SK-N-SH (cell line): ENCODE measurements at regions not wholly inside any gene's neighbourhood (a gene's known extent, or its start where the extent isn't known, plus 50 kb on each side); places are given as distances from the start of the nearest gene placed in this dataset.

Source experiments
- CTCF ChIA-PET: fragments of 300-600, 350-600 bp; formaldehyde crosslinking; extraction: SDS; loops from one replicate; lab custom pipeline; 2021; lab: Yijun Ruan, JAX
- POLR2A ChIA-PET: fragments of 350-600 bp; sonication (Branson Sonifier 250); formaldehyde crosslinking; extraction: SDS; loops from one replicate; lab custom pipeline; 2020; ENCODE audit warnings: antibody characterized with exemption, inconsistent platforms; lab: Yijun Ruan, JAX
- DNase-seq: peaks from one replicate; pipeline ENCODE4 v3.0.0; 2012
- H2AFZ ChIP-seq: fragments of 200-600 bp; sonication (generic); 2 replicates; pipeline ENCODE4 v1.8.1; 2016; ENCODE audit warnings: antibody characterized with exemption, mild to moderate bottlenecking, low read depth
- H3F3A ChIP-seq: fragments of 200-600 bp; sonication (generic); replicated peaks from 2 replicates; pipeline ENCODE3; 2016; ENCODE audit warnings: antibody characterized with exemption, mild to moderate bottlenecking; ENCODE audit not compliant: insufficient read depth
- H3K27ac ChIP-seq, 2 experiments: fragments of 200-500 bp in 1 of 2; fragments of 200-600 bp in 1 of 2; sonication (Bioruptor generic) in 1 of 2; sonication (generic), shearing (Covaris generic) in 1 of 2; 2 replicates each; pipeline versions ENCODE4 v1.5.1 to v1.6.1; 2014 to 2016; ENCODE audit warnings: low read depth in 2 of 2, inconsistent platforms in 1 of 2, low read length in 1 of 2, mild to moderate bottlenecking in 1 of 2, mixed read lengths in 1 of 2
- H3K27me3 ChIP-seq: fragments of 200-600 bp; sonication (generic), shearing (Covaris generic); 2 replicates; pipeline ENCODE4 v1.6.1; 2016; ENCODE audit warnings: mixed run types; ENCODE audit not compliant: insufficient read depth
- H3K36me3 ChIP-seq, 2 experiments: fragments of 200-500 bp in 1 of 2; fragments of 200-600 bp in 1 of 2; sonication (Bioruptor generic) in 1 of 2; sonication (generic) in 1 of 2; replicated peaks in 1 of 2; 2 replicates each; pipeline versions ENCODE3 to v1.5.1; 2014 to 2016; ENCODE audit warnings: low read length in 1 of 2, mild to moderate bottlenecking in 1 of 2; ENCODE audit not compliant: insufficient read depth in 2 of 2, control insufficient read depth in 1 of 2
- H3K4me1 ChIP-seq, 2 experiments: fragments of 200-500 bp in 1 of 2; fragments of 200-600 bp in 1 of 2; sonication (Bioruptor generic) in 1 of 2; sonication (generic), shearing (Covaris generic) in 1 of 2; 2 replicates each; pipeline versions ENCODE4 v1.5.1 to v1.6.1; 2014 to 2016; ENCODE audit warnings: low read depth in 1 of 2, low read length in 1 of 2, mixed run types in 1 of 2; ENCODE audit not compliant: insufficient read depth in 2 of 2, control insufficient read depth in 1 of 2
- H3K4me2 ChIP-seq: fragments of 200-600 bp; sonication (generic), shearing (Covaris generic); 2 replicates; pipeline ENCODE4 v1.6.1; 2017; ENCODE audit warnings: mixed run types
- H3K4me3 ChIP-seq, 2 experiments: fragments of 200-500 bp in 1 of 2; fragments of 200-600 bp in 1 of 2; sonication (Bioruptor generic) in 1 of 2; sonication (generic), shearing (Covaris generic) in 1 of 2; 2 replicates each; pipeline versions ENCODE4 v1.5.1 to v1.8.1; 2014 to 2016; ENCODE audit warnings: low read depth in 2 of 2, inconsistent platforms in 1 of 2, low read length in 1 of 2, mild to moderate bottlenecking in 1 of 2, mixed read lengths in 1 of 2, moderate library complexity in 1 of 2
- H3K79me2 ChIP-seq: fragments of 200-600 bp; sonication (generic); 2 replicates; pipeline ENCODE4 v1.8.1; 2017; ENCODE audit warnings: mild to moderate bottlenecking; ENCODE audit not compliant: insufficient read depth
- H3K9ac ChIP-seq: fragments of 200-600 bp; sonication (generic); 2 replicates; pipeline ENCODE4 v1.6.1; 2017; ENCODE audit warnings: mixed run types
- H3K9me2 ChIP-seq: fragments of 200-600 bp; sonication (generic); 2 replicates; pipeline ENCODE4 v1.6.1; 2017; ENCODE audit warnings: mixed run types
- H3K9me3 ChIP-seq: fragments of 200-600 bp; sonication (generic); 2 replicates; pipeline ENCODE4 v1.6.1; 2017; ENCODE audit warnings: mixed run types, mild to moderate bottlenecking, moderate library complexity
- H4K20me1 ChIP-seq: fragments of 200-600 bp; sonication (generic); 2 replicates; pipeline ENCODE4 v1.6.1; 2017; ENCODE audit warnings: mild to moderate bottlenecking, mixed run types; ENCODE audit not compliant: insufficient read depth
- FOXJ3 ChIP-seq: sonication (generic); formaldehyde crosslinking; IDR thresholded peaks from 2 replicates; pipeline ENCODE4 v1.5.1; 2020; ENCODE audit warnings: mild to moderate bottlenecking, missing genetic modification reagents
- FOXM1 ChIP-seq: IDR thresholded peaks from 2 replicates; pipeline ENCODE4 v1.4.0; 2012; ENCODE audit warnings: low read depth, mild to moderate bottlenecking
- GABPA ChIP-seq: IDR thresholded peaks from 2 replicates; pipeline ENCODE4 v1.4.0; 2012; ENCODE audit warnings: low read depth, mild to moderate bottlenecking
- MXI1 ChIP-seq: IDR thresholded peaks from 2 replicates; pipeline ENCODE4 v1.6.1; 2012; ENCODE audit warnings: mild to moderate bottlenecking, low read depth, low read length, improper control_type of control experiment
- NFIC ChIP-seq: IDR thresholded peaks from 2 replicates; pipeline ENCODE4 v1.4.0; 2012; ENCODE audit warnings: borderline replicate concordance
- NRF1 ChIP-seq: IDR thresholded peaks from 2 replicates; pipeline ENCODE4 v1.6.1; 2012; ENCODE audit warnings: low read depth, mild to moderate bottlenecking, low read length
- POLR2AphosphoS5 ChIP-seq: IDR thresholded peaks from 2 replicates; pipeline ENCODE4 v1.6.1; 2012; ENCODE audit warnings: low read depth, low read length
- RAD21 ChIP-seq: IDR thresholded peaks from 2 replicates; pipeline ENCODE4 v1.6.1; 2012; ENCODE audit warnings: mild to moderate bottlenecking, low read length
- RCOR1 ChIP-seq: fragments of 150-350 bp; IDR thresholded peaks from 2 replicates; pipeline ENCODE4 v1.6.1; 2017; ENCODE audit warnings: antibody characterized with exemption, low read length
- RXRA ChIP-seq: IDR thresholded peaks from 2 replicates; pipeline ENCODE4 v1.4.0; 2012; ENCODE audit warnings: low read depth, mild to moderate bottlenecking, borderline replicate concordance
- SIN3A ChIP-seq: IDR thresholded peaks from 2 replicates; pipeline ENCODE4 v1.6.1; 2012; ENCODE audit warnings: low read depth, mild to moderate bottlenecking, low read length, moderate library complexity, borderline replicate concordance
- SMC3 ChIP-seq: IDR thresholded peaks from 2 replicates; pipeline ENCODE4 v1.6.1; 2012; ENCODE audit warnings: low read depth, low read length, improper control_type of control experiment
- TAF1 ChIP-seq: IDR thresholded peaks from 2 replicates; pipeline ENCODE4 v1.6.1; 2012; ENCODE audit warnings: low read depth, mild to moderate bottlenecking, low read length, moderate library complexity, borderline replicate concordance
- TCF12 ChIP-seq: IDR thresholded peaks from 2 replicates; pipeline ENCODE4 v1.4.0; 2012
- TEAD4 ChIP-seq: IDR thresholded peaks from 2 replicates; pipeline ENCODE4 v1.4.0; 2012; ENCODE audit warnings: mild to moderate bottlenecking, borderline replicate concordance; ENCODE audit not compliant: insufficient read depth
- YY1 ChIP-seq: IDR thresholded peaks from 2 replicates; pipeline ENCODE4 v1.4.0; 2012; ENCODE audit warnings: low read depth, mild to moderate bottlenecking
- WGBS: methylation state at CpG from one replicate; pipeline ENCODE4 v1.1.6; 2017; ENCODE audit warnings: low lambda C conversion rate; 5-methylcytosine and 5-hydroxymethylcytosine counted together
- TF ChIP-seq, protein P1 (sequence below): IDR thresholded peaks from 2 replicates; pipeline ENCODE4 v1.4.0; 2012; ENCODE audit warnings: low read depth, borderline replicate concordance
- TF ChIP-seq, protein P2 (sequence below): fragments of 150-350 bp; IDR thresholded peaks from 2 replicates; pipeline ENCODE4 v1.6.1; 2017; ENCODE audit warnings: antibody characterized with exemption, low read length, low read depth, borderline replicate concordance
- TF ChIP-seq, protein P3 (sequence below): IDR thresholded peaks from 2 replicates; pipeline ENCODE4 v1.4.0; 2012; ENCODE audit warnings: low read depth
- TF ChIP-seq, protein P4 (sequence below): fragments of 150-350 bp; IDR thresholded peaks from 2 replicates; pipeline ENCODE4 v1.6.1; 2016; ENCODE audit warnings: mild to moderate bottlenecking, low read depth, low read length
- TF ChIP-seq, protein P5 (sequence below): fragments of 200-600 bp; sonication (generic); IDR thresholded peaks from 2 replicates; pipeline ENCODE4 v1.6.1; 2017; ENCODE audit warnings: antibody characterized with exemption, mild to moderate bottlenecking, moderate library complexity

DNA sequence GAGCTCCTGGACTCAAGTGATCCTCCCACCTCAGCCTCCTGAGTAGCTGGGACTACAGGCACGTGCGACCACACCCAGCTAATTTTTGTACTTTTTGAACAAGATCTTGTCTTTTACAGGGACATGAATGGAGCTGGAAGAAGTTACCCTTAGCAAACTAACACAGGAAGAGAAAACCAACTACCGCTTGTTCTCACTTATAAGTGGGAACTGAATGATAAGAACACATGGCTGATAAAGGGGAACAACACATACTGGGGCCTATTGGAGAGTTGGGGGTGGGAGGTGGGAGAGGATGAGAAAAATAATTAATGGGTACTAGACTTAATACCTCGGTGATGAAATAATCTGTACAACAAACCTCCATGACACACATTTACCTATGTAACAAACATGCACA, 70.9 kb upstream of the INHBA start:
- no peak for TF ChIP-seq MXI1
- TF ChIP-seq FOXJ3 (CRISPR knock-in tag) = no peak
- TF ChIP-seq NFIC = no peak
- TF ChIP-seq, protein P1, sequence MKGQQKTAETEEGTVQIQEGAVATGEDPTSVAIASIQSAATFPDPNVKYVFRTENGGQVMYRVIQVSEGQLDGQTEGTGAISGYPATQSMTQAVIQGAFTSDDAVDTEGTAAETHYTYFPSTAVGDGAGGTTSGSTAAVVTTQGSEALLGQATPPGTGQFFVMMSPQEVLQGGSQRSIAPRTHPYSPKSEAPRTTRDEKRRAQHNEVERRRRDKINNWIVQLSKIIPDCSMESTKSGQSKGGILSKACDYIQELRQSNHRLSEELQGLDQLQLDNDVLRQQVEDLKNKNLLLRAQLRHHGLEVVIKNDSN = no peak
- TF ChIP-seq RXRA = no peak
- TF ChIP-seq, protein P2, sequence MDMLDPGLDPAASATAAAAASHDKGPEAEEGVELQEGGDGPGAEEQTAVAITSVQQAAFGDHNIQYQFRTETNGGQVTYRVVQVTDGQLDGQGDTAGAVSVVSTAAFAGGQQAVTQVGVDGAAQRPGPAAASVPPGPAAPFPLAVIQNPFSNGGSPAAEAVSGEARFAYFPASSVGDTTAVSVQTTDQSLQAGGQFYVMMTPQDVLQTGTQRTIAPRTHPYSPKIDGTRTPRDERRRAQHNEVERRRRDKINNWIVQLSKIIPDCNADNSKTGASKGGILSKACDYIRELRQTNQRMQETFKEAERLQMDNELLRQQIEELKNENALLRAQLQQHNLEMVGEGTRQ = no peak
- no peak for TF ChIP-seq FOXM1
- TF ChIP-seq TEAD4 = no peak
- no peak for TF ChIP-seq TCF12
- no peak for TF ChIP-seq GABPA
- no peak for TF ChIP-seq SMC3
- no peak for TF ChIP-seq SIN3A
- TF ChIP-seq, protein P3, sequence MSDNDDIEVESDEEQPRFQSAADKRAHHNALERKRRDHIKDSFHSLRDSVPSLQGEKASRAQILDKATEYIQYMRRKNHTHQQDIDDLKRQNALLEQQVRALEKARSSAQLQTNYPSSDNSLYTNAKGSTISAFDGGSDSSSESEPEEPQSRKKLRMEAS = no peak
- no peak for TF ChIP-seq NRF1
- no peak for TF ChIP-seq RAD21
- TF ChIP-seq, protein P4, sequence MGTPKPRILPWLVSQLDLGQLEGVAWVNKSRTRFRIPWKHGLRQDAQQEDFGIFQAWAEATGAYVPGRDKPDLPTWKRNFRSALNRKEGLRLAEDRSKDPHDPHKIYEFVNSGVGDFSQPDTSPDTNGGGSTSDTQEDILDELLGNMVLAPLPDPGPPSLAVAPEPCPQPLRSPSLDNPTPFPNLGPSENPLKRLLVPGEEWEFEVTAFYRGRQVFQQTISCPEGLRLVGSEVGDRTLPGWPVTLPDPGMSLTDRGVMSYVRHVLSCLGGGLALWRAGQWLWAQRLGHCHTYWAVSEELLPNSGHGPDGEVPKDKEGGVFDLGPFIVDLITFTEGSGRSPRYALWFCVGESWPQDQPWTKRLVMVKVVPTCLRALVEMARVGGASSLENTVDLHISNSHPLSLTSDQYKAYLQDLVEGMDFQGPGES = no peak
- WGBS = 60% methylated on average over 4 of the region's 4 CpGs
- Histone ChIP-seq H3K4me1 (no peaks in the 10 kb centered on the region), H4K20me1 (no peaks in the 10 kb centered on the region), H3K36me3 (no peaks in the 10 kb centered on the region), H3K27me3 (no peaks in the 10 kb centered on the region), H3F3A (no peaks in the 10 kb centered on the region), H3K4me2 (no peak overlapping the region), H3K79me2 (no peaks in the 10 kb centered on the region), H3K9me3 (no peaks in the 10 kb centered on the region), H2AFZ (no peak overlapping the region), H3K27ac (no peak overlapping the region), H3K9ac (no peak overlapping the region), H3K9me2 (no peaks in the 10 kb centered on the region), H3K4me3 (no peak overlapping the region)
- ChIA-PET CTCF (no interaction called here), POLR2A (no interaction called here)
- DNase-seq = no peak

DNA sequence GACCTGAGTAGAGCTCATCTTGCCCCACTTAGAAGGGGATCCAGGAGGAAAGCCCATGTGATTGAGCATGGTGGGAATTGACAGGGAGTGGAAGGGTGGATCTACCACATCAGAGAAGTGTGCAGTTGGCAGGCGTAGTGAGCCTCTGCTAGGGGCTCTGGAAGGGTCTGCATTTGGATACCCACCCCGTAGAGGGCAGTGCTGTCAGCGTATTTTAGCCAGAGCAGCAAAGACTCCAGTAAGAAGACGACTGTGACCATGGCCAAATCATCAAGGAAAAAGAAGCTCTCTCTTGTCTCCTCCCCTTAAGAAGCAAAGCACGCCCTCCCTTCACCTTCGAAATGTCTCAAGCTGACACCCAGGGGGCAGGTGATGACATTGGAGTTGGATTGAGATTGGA, 68.8 kb upstream of the INHBA start:
- no peaks in the 10 kb centered on the region for H3F3A ChIP-seq
- H3K27ac ChIP-seq = no peak overlapping the region
- ChIA-PET POLR2A (no interaction called here), CTCF (interaction anchor here (0.7 to 1.2 kb wide), 2 partner anchors 14 to 1539 kb away, joined by 3 to 4 read pairs; no protein-coding TSS in a partner anchor)
- WGBS = 29% methylated on average over 6 of the region's 6 CpGs
- H3K36me3 ChIP-seq = no peaks in the 10 kb centered on the region
- no peak for DNase-seq
- no peak overlapping the region for H2AFZ ChIP-seq
- H3K4me3 ChIP-seq = no peak overlapping the region
- no peaks in the 10 kb centered on the region for H3K9me3 ChIP-seq
- no peaks in the 10 kb centered on the region for H3K27me3 ChIP-seq
- no peaks in the 10 kb centered on the region for H3K4me1 ChIP-seq
- no peaks in the 10 kb centered on the region for H3K79me2 ChIP-seq
- no peak overlapping the region for H3K9ac ChIP-seq
- no peaks in the 10 kb centered on the region for H3K9me2 ChIP-seq
- H4K20me1 ChIP-seq = no peaks in the 10 kb centered on the region
- no peak overlapping the region for H3K4me2 ChIP-seq
- TF ChIP-seq SMC3 (no peak), MXI1 (no peak), YY1 (no peak), RCOR1 (no peak), GABPA (no peak), POLR2AphosphoS5 (no peak), SIN3A (no peak), NRF1 (no peak), TAF1 (no peak), RXRA (no peak), TEAD4 (no peak)
- TF ChIP-seq, protein P5, sequence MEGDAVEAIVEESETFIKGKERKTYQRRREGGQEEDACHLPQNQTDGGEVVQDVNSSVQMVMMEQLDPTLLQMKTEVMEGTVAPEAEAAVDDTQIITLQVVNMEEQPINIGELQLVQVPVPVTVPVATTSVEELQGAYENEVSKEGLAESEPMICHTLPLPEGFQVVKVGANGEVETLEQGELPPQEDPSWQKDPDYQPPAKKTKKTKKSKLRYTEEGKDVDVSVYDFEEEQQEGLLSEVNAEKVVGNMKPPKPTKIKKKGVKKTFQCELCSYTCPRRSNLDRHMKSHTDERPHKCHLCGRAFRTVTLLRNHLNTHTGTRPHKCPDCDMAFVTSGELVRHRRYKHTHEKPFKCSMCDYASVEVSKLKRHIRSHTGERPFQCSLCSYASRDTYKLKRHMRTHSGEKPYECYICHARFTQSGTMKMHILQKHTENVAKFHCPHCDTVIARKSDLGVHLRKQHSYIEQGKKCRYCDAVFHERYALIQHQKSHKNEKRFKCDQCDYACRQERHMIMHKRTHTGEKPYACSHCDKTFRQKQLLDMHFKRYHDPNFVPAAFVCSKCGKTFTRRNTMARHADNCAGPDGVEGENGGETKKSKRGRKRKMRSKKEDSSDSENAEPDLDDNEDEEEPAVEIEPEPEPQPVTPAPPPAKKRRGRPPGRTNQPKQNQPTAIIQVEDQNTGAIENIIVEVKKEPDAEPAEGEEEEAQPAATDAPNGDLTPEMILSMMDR = no peak
- TF ChIP-seq, protein P4 = no peak
- TF ChIP-seq, protein P1 = no peak
